GM13977 (cell line): ENCODE measurements at regions not wholly inside any gene's neighbourhood (a gene's known extent, or its start where the extent isn't known, plus 50 kb on each side); places are given as distances from the start of the nearest gene placed in this dataset.
"Not testable (repeated sequence)": the region's sequence is repeated elsewhere in the genome, so short reads cannot be mapped to it uniquely, and the experiment has no call there.

Source experiments
- DNase-seq: peaks from one replicate; pipeline ENCODE4 v3.0.0; 2012; ENCODE audit warnings: low spot score
- CTCF ChIP-seq: IDR thresholded peaks from 2 replicates; pipeline ENCODE4 v1.5.1; 2012; ENCODE audit warnings: mild to moderate bottlenecking, control low read depth; ENCODE audit not compliant: insufficient read depth; ENCODE audit errors: extremely low read depth, missing control alignments
- in situ Hi-C: fragments of 300-500 bp; cut with MboI; formaldehyde crosslinking; loops from one replicate; pipeline ENCODE4 v1.12.0; 2022; ENCODE audit warnings: low sequenced_read_pairs, low pct_unique_long_range_greater_than_20kb, mixed read lengths, inconsistent platforms; ENCODE audit not compliant: unreplicated experiment

GRCh38 chr6:12533586-12533985, 183.0 kb upstream of the PHACTR1 start:
- TF ChIP-seq CTCF, result no peak
- in situ Hi-C loops, result no loop called here
- DNase-seq, result no peak

GRCh38 chr6:12534069-12534853, 182.3 kb upstream of the PHACTR1 start:
- in situ Hi-C loops, result no loop called here
- DNase-seq, result no peak
- TF ChIP-seq CTCF, result no peak

- no peak for TF ChIP-seq CTCF
- in situ Hi-C loops, result no loop called here
These were observed 180.8 kb upstream of the PHACTR1 start for GRCh38 chr6:12535586-12536314.

GRCh38 chr6:12536416-12536815, 180.2 kb upstream of the PHACTR1 start:
- in situ Hi-C loops, result no loop called here
- TF ChIP-seq CTCF, result no peak
- DNase-seq, result no peak

More at GRCh38 chr6:12535586-12536314, 180.8 kb upstream of the PHACTR1 start:
- DNase-seq, result no peak

- TF ChIP-seq CTCF, result no peak
- in situ Hi-C loops, result no loop called here
- no peak for DNase-seq
These were observed 179.2 kb upstream of the PHACTR1 start for GRCh38 chr6:12537389-12537788.

GRCh38 chr6:12538881-12539357, 177.6 kb upstream of the PHACTR1 start:
- DNase-seq, result no peak
- TF ChIP-seq CTCF, result no peak
- in situ Hi-C loops, result no loop called here

- DNase-seq, in situ Hi-C loops: not testable (repeated sequence)
These were observed 174.1 kb upstream of the PHACTR1 start for GRCh38 chr6:12542319-12543115.
